IMR-90 (cell line): ENCODE measurements at regions not wholly inside any gene's neighbourhood (a gene's known extent, or its start where the extent isn't known, plus 50 kb on each side); places are given as distances from the start of the nearest gene placed in this dataset.

Experiments
- CEBPB ChIP-seq: IDR thresholded peaks from 2 replicates; pipeline ENCODE4 v1.6.1; 2012; ENCODE audit warnings: low read depth, low read length, improper control_type of control experiment
- CTCF ChIP-seq: conservative IDR thresholded peaks from 2 replicates; pipeline ENCODE4 v1.5.1; 2012; ENCODE audit warnings: mild to moderate bottlenecking, low read depth, low read length, improper control_type of control experiment
- MXI1 ChIP-seq: IDR thresholded peaks from 2 replicates; pipeline ENCODE4 v1.6.1; 2012; ENCODE audit warnings: low read depth, mild to moderate bottlenecking, low read length, moderate library complexity, borderline replicate concordance
- NFE2L2 ChIP-seq: fragments of 150-350 bp; IDR thresholded peaks from 2 replicates; pipeline ENCODE4 v1.6.1; 2016; ENCODE audit warnings: low read depth, mild to moderate bottlenecking, low read length
- POLR2A ChIP-seq: IDR thresholded peaks from 2 replicates; pipeline ENCODE4 v1.6.1; 2012; ENCODE audit warnings: mild to moderate bottlenecking, low read depth, low read length
- RAD21 ChIP-seq: IDR thresholded peaks from 2 replicates; pipeline ENCODE4 v1.6.1; 2012; ENCODE audit warnings: low read length, improper control_type of control experiment

GRCh38 chr5:179430193-179431175 lies 85.2 kb upstream of the ADAMTS2 start:
- TF ChIP-seq CTCF (no peak), RAD21 (no peak), NFE2L2 (no peak), POLR2A (no peak), MXI1 (no peak), CEBPB (no peak)
